Loucy (cell line): ENCODE measurements at regions not wholly inside any gene's neighbourhood (a gene's known extent, or its start where the extent isn't known, plus 50 kb on each side); places are given as distances from the start of the nearest gene placed in this dataset.

Experiments
- H2AFZ ChIP-seq: fragments of 200-600 bp; sonication (generic); 2 replicates; pipeline ENCODE4 v1.6.0; 2016; ENCODE audit warnings: antibody characterized with exemption, mild to moderate bottlenecking, low read length, moderate library complexity
- H3F3A ChIP-seq: fragments of 200-600 bp; 2 replicates; pipeline ENCODE4 v1.6.0; 2016; ENCODE audit warnings: antibody characterized with exemption, low read depth, mild to moderate bottlenecking
- H3K27me3 ChIP-seq: fragments of 200-600 bp; sonication (generic); 2 replicates; pipeline ENCODE4 v1.6.1; 2014; ENCODE audit warnings: low read length, mild to moderate bottlenecking; ENCODE audit not compliant: insufficient read depth, poor library complexity, severe bottlenecking
- H3K36me3 ChIP-seq: fragments of 200-600 bp; sonication (generic); 2 replicates; pipeline ENCODE4 v1.6.1; 2016; ENCODE audit warnings: low read length; ENCODE audit not compliant: insufficient read depth
- H3K4me1 ChIP-seq: fragments of 200-600 bp; sonication (generic); 2 replicates; pipeline ENCODE4 v1.5.1; 2014; ENCODE audit warnings: low read length, mild to moderate bottlenecking; ENCODE audit not compliant: insufficient read depth, poor library complexity, severe bottlenecking
- H3K4me2 ChIP-seq: fragments of 200-600 bp; sonication (generic); 2 replicates; pipeline ENCODE4 v1.6.0; 2014; ENCODE audit warnings: antibody characterized with exemption, low read length, low read depth, mild to moderate bottlenecking; ENCODE audit not compliant: poor library complexity, severe bottlenecking
- H3K4me3 ChIP-seq: fragments of 200-600 bp; sonication (generic); 2 replicates; pipeline ENCODE4 v1.5.1; 2014; ENCODE audit warnings: low read length, mild to moderate bottlenecking, mixed read lengths; ENCODE audit not compliant: poor library complexity, severe bottlenecking
- H3K79me2 ChIP-seq: fragments of 200-600 bp; sonication (generic); 2 replicates; pipeline ENCODE4 v1.6.1; 2014; ENCODE audit warnings: low read length; ENCODE audit not compliant: insufficient read depth
- H3K9ac ChIP-seq: fragments of 200-600 bp; sonication (generic); 2 replicates; pipeline ENCODE4 v1.6.0; 2014; ENCODE audit warnings: mild to moderate bottlenecking, low read depth, low read length, moderate library complexity; ENCODE audit not compliant: poor library complexity, severe bottlenecking
- H3K9me2 ChIP-seq: fragments of 200-600 bp; sonication (generic); replicated peaks from 2 replicates; pipeline ENCODE4 v1.6.1; 2016; ENCODE audit warnings: low read depth, low read length, mixed read lengths
- H3K9me3 ChIP-seq: fragments of 200-600 bp; sonication (generic); 2 replicates; pipeline ENCODE4 v1.6.1; 2014; ENCODE audit warnings: mild to moderate bottlenecking, antibody characterized with exemption, low read length, low read depth; ENCODE audit not compliant: insufficient read depth
- H4K20me1 ChIP-seq: fragments of 200-600 bp; sonication (generic); 2 replicates; pipeline ENCODE4 v1.6.0; 2014; ENCODE audit warnings: antibody characterized with exemption, low read length, mild to moderate bottlenecking; ENCODE audit not compliant: insufficient read depth, poor library complexity, severe bottlenecking
- EZH2phosphoT487 ChIP-seq: fragments of 200-600 bp; IDR thresholded peaks from 2 replicates; pipeline ENCODE4 v1.6.1; 2018; ENCODE audit warnings: antibody characterized with exemption, mild to moderate bottlenecking, moderate library complexity, borderline replicate concordance
- TF ChIP-seq, protein P1 (sequence below): fragments of 200-600 bp; sonication (generic); conservative IDR thresholded peaks from 2 replicates; pipeline ENCODE4 v1.5.1; 2014; ENCODE audit warnings: mild to moderate bottlenecking, antibody characterized with exemption, low read length

- Histone ChIP-seq H3K27me3 (no peaks in the 10 kb centered on the region), H3K4me1 (no peaks in the 10 kb centered on the region), H4K20me1 (no peaks in the 10 kb centered on the region), H3K36me3 (no peaks in the 10 kb centered on the region), H2AFZ (no peak overlapping the region), H3K9ac (no peak overlapping the region), H3K9me3 (peaks cover 4% of the 10 kb centered on the region; the same call in 1 of the 2 replicates), H3K79me2 (no peaks in the 10 kb centered on the region), H3K9me2 (no peaks in the 10 kb centered on the region), H3K4me3 (no peak overlapping the region), H3K4me2 (no peak overlapping the region), H3F3A (no peaks in the 10 kb centered on the region)
- TF ChIP-seq, protein P1, sequence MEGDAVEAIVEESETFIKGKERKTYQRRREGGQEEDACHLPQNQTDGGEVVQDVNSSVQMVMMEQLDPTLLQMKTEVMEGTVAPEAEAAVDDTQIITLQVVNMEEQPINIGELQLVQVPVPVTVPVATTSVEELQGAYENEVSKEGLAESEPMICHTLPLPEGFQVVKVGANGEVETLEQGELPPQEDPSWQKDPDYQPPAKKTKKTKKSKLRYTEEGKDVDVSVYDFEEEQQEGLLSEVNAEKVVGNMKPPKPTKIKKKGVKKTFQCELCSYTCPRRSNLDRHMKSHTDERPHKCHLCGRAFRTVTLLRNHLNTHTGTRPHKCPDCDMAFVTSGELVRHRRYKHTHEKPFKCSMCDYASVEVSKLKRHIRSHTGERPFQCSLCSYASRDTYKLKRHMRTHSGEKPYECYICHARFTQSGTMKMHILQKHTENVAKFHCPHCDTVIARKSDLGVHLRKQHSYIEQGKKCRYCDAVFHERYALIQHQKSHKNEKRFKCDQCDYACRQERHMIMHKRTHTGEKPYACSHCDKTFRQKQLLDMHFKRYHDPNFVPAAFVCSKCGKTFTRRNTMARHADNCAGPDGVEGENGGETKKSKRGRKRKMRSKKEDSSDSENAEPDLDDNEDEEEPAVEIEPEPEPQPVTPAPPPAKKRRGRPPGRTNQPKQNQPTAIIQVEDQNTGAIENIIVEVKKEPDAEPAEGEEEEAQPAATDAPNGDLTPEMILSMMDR = no peak
- TF ChIP-seq EZH2phosphoT487 = no peak
Measured at GRCh38 chr14:84409435-84409834, 1120.5 kb upstream of the FLRT2 start.

DNA sequence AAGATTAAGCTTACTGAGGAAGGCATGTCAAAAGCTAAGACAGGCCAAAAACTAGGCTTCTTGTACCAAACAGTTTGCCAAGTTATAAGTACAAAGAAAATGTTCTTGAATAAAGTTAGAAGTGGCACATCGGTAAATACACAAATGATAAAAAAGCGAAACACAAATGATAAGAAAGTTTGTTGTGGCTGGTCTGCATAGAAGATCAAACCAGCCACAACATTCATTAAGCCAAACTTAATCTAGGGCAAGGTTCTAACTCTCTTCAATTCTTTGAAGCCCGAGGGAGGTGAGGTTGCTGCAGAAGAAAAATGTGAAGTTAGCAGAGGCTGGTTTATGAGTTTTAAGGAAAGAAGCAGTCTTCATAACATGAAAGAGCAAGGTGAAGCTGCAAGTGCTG is 1119.6 kb upstream of the FLRT2 start:
- peaks cover 4% of the 10 kb centered on the region; the same call in 1 of the 2 replicates for H3K9me3 ChIP-seq
- H2AFZ ChIP-seq = no peak overlapping the region
- no peak overlapping the region for H3K4me2 ChIP-seq
- H3K79me2 ChIP-seq = no peaks in the 10 kb centered on the region
- no peaks in the 10 kb centered on the region for H3F3A ChIP-seq
- TF ChIP-seq, protein P1 = no peak
- TF ChIP-seq EZH2phosphoT487 = no peak
- H3K4me1 ChIP-seq = no peaks in the 10 kb centered on the region
- H3K9me2 ChIP-seq = no peaks in the 10 kb centered on the region
- no peaks in the 10 kb centered on the region for H3K27me3 ChIP-seq
- no peak overlapping the region for H3K9ac ChIP-seq
- no peaks in the 10 kb centered on the region for H4K20me1 ChIP-seq
- no peaks in the 10 kb centered on the region for H3K36me3 ChIP-seq
- H3K4me3 ChIP-seq = no peak overlapping the region

- Histone ChIP-seq H3K36me3 (no peaks in the 10 kb centered on the region), H3K4me2 (no peak overlapping the region), H3K9me3 (0 out of 2 replicates have a peak, but pooled peaks cover 3% of the 10 kb centered on the region), H3K27me3 (no peaks in the 10 kb centered on the region), H3K4me1 (no peaks in the 10 kb centered on the region), H3F3A (no peaks in the 10 kb centered on the region), H3K79me2 (no peaks in the 10 kb centered on the region), H3K9me2 (no peaks in the 10 kb centered on the region), H4K20me1 (no peaks in the 10 kb centered on the region), H3K4me3 (no peak overlapping the region), H3K9ac (no peak overlapping the region), H2AFZ (no peak overlapping the region)
- TF ChIP-seq EZH2phosphoT487 = no peak
- TF ChIP-seq, protein P1 = no peak
Measured at GRCh38 chr14:84420221-84420620, 1109.7 kb upstream of the FLRT2 start.
